ENCODE measurements at regions not wholly inside any gene's neighbourhood (a gene's known extent, or its start where the extent isn't known, plus 50 kb on each side); places are given as distances from the start of the nearest gene placed in this dataset.

DNA sequence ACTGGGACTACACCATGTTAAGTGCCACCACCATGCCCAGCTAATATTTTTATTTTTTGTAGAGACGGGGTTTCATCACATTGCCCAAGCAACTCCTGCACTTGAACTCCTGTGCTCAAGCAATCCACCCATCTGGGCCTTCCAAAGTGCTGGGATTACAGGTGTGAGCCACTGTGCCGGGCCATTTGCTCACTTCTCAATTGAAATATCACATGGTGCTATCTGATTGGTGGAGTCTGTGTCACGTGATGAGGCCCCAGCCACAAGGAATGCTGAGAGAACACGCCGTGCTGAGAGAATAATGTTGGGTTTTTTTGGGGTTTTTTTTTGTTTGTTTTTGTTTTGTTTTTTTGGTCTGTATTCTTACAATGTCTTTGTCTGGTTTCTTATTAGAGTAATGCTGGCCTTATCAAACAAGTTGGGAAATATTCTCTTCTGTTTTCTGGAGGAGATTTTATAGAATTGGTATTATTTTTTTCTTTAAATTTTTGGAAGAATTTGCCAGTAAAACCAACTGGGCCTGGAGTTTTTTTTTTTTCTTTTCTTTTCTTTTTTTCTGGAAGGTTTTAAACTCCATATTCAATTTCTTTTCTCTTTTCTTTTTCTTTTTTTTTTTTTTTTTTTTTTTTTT lies 183.2 kb upstream of the KCNG1 start:
- CTCF ChIA-PET: no interaction called here
- no peak overlapping the region for H4K5ac ChIP-seq (ENCODE audit: low read depth, low read length)
- H2BK120ac ChIP-seq (ENCODE audit: low read depth, low read length): no peak overlapping the region
- no peaks in the 10 kb centered on the region for H4K20me1 ChIP-seq (ENCODE audit: insufficient read depth, low read length)
- no peak overlapping the region for H2AK5ac ChIP-seq (ENCODE audit: low read depth, low read length)
- no peak overlapping the region for H3K4me2 ChIP-seq (ENCODE audit: low read depth, low read length)
- H3K79me1 ChIP-seq (ENCODE audit: low read depth in 1 of 2, low read length in 2 of 2): no peaks in the 10 kb centered on the region
- WGBS, 2 experiments (ENCODE audit: extremely low coverage in 2 of 2, insufficient read length in 1 of 2): 67% methylated on average over 2 of the region's 5 CpGs; no CpG with 5 or more reads in 1 of the 2 experiments
- H3K4me3 ChIP-seq (ENCODE audit: insufficient read depth, low read depth, low read length): no peak overlapping the region
- no peak overlapping the region for H3K18ac ChIP-seq (ENCODE audit: low read depth, low read length)
- ATAC-seq (ENCODE audit: low read depth) (no peak), DNase-seq (no peak)
- no peaks in the 10 kb centered on the region; the same call in 1 of the 2 replicates for H3K4me1 ChIP-seq (ENCODE audit: control insufficient read depth, insufficient read depth, low read length)
- H3K9me1 ChIP-seq (ENCODE audit: insufficient read depth, low read length): no peaks in the 10 kb centered on the region
- dilution Hi-C loops (cut with HindIII; ENCODE audit: low sequenced_read_pairs, unreplicated experiment): no loop called here
- H4K8ac ChIP-seq (ENCODE audit: low read depth in 2 of 2, low read length in 2 of 2): no peak overlapping the region
- in situ Hi-C loops (cut with MboI; ENCODE audit: low sequenced_read_pairs): no loop called here
- intact Hi-C loops (cut with micrococcal nuclease): loop anchor here (10.0 kb wide), 1 partner anchor 59 kb away; no protein-coding TSS in a partner anchor
- no peaks in the 10 kb centered on the region for H3K9me3 ChIP-seq (ENCODE audit: control insufficient read depth, insufficient read depth, low read length)
- H3K36me3 ChIP-seq (ENCODE audit: control insufficient read depth, insufficient read depth, low read length): no peaks in the 10 kb centered on the region
- no peak overlapping the region for H2BK5ac ChIP-seq (ENCODE audit: low read depth, low read length, poor library complexity, severe bottlenecking)
- H2BK15ac ChIP-seq (ENCODE audit: low read depth, low read length): no peak overlapping the region
- no peak overlapping the region for H2AFZ ChIP-seq (replicated peaks; ENCODE audit: low read length, poor library complexity)
- no peak overlapping the region for H3K9ac ChIP-seq (ENCODE audit: low read depth, low read length)
- TF ChIP-seq, protein P1, sequence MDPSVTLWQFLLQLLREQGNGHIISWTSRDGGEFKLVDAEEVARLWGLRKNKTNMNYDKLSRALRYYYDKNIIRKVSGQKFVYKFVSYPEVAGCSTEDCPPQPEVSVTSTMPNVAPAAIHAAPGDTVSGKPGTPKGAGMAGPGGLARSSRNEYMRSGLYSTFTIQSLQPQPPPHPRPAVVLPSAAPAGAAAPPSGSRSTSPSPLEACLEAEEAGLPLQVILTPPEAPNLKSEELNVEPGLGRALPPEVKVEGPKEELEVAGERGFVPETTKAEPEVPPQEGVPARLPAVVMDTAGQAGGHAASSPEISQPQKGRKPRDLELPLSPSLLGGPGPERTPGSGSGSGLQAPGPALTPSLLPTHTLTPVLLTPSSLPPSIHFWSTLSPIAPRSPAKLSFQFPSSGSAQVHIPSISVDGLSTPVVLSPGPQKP (IDR thresholded peaks at IDR 0.05; ENCODE audit: borderline replicate concordance, low read depth, low read length): no peak
- TF ChIP-seq MAFK (IDR thresholded peaks at IDR 0.05; ENCODE audit: low read depth, low read length) (no peak), CEBPB (IDR thresholded peaks at IDR 0.05; ENCODE audit: low read depth, low read length) (no peak), FOS (IDR thresholded peaks at IDR 0.05; ENCODE audit: low read depth, low read length) (no peak)
- TF ChIP-seq, protein P2, sequence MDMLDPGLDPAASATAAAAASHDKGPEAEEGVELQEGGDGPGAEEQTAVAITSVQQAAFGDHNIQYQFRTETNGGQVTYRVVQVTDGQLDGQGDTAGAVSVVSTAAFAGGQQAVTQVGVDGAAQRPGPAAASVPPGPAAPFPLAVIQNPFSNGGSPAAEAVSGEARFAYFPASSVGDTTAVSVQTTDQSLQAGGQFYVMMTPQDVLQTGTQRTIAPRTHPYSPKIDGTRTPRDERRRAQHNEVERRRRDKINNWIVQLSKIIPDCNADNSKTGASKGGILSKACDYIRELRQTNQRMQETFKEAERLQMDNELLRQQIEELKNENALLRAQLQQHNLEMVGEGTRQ (IDR thresholded peaks at IDR 0.05; ENCODE audit: low read depth, low read length): peak; percentile 43; the same call in 1 of the 2 replicates
- POLR2A ChIA-PET (ENCODE audit: unreplicated experiment): no interaction called here
- H3K56ac ChIP-seq (ENCODE audit: extremely low read depth, insufficient read depth, low read length): no peak overlapping the region
- no peak overlapping the region for H2AK9ac ChIP-seq (replicated peaks; ENCODE audit: low read depth, low read length, poor library complexity)
- H3K4ac ChIP-seq (ENCODE audit: low read depth, low read length): no peak overlapping the region
- H3K27me3 ChIP-seq (ENCODE audit: control insufficient read depth, insufficient read depth, low read length): peaks cover 19% of the 10 kb centered on the region
- H3K27ac ChIP-seq (ENCODE audit: insufficient read depth, low read length): no peak overlapping the region
- H4K91ac ChIP-seq (ENCODE audit: insufficient read depth, low read depth, low read length): no peak overlapping the region
- no peak overlapping the region for H2BK20ac ChIP-seq (ENCODE audit: low read depth, low read length)
- no TSS peak for BruUV-seq (replicated peaks)
- H3K23ac ChIP-seq (ENCODE audit: low read depth, low read length): no peak overlapping the region
- no peak overlapping the region for H3K14ac ChIP-seq (replicated peaks; ENCODE audit: low read depth, low read length)

Measured in IMR-90 (cell line).